GM19193 (cell line): ENCODE measurements at regions not wholly inside any gene's neighbourhood (a gene's known extent, or its start where the extent isn't known, plus 50 kb on each side); places are given as distances from the start of the nearest gene placed in this dataset.

ENCODE experiments used
- POLR2A ChIP-seq: IDR thresholded peaks from 4 replicates; pipeline ENCODE4 v1.6.1; 2011; ENCODE audit not compliant: insufficient read depth, insufficient read length; ENCODE audit errors: extremely low read depth

DNA sequence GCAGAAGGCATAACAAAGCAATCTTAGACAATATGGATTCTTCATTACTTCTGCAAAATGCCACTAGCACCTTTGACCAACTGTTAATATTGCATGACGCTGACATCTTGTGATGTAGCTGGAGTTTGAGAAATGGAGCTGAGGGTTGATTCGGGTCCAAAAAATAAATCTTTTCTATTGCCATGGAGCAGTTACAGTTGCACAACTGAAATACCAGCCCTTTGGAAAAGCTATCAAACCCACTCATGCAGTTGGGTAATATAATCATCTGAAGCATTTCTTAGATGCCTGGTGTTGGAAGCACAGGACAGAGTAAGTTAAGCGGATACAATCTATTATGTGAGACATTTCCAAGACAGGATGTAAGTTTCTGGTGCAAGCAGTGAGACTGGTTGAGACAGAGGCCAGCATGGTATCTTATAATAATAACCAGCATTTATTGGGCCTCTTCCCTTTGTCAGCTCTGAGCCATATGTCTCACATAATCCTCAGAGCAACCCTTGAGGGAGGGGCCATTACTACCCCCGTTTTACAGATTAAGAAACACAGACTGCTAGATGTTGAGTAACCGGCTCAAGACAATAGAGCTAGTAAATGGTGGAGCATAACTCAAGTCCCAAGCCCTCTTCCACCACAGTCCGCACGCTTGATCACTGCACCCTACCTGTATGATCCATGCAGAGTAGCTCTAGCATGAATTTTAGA lies 74.9 kb upstream of the CAPRIN1 start:
- no peak for TF ChIP-seq POLR2A

- no peak for TF ChIP-seq POLR2A
Observed at GRCh38 chr11:33974804-33975203, 76.7 kb upstream of the CAPRIN1 start.

GRCh38 chr11:33970984-33971466 lies 79.1 kb upstream of the LMO2 start:
- no peak for TF ChIP-seq POLR2A

DNA sequence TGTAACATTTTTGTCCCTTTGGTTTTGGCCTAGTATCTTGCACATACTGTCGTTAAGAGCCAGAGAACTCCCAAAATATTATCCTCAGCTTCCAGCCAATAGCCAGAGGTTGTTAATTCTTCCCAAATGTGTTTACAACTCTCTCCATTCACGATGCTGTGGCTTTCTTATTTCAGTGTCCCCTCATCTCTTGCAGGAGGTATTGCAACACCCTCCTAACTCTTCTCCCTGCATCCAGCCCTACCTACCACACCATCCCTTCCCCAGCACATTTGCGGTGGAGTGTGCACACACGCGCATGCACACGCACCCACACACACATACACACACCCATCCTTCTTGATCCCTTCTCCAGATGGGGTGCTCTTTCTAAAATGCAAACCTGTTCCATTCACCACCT lies 75.6 kb upstream of the LMO2 start:
- TF ChIP-seq POLR2A: no peak

- no peak for TF ChIP-seq POLR2A
Observed at GRCh38 chr11:33965032-33965431, 73.2 kb upstream of the LMO2 start.

- TF ChIP-seq POLR2A: no peak
Observed at GRCh38 chr11:33959855-33960400, 68.1 kb upstream of the LMO2 start.

GRCh38 chr11:33957304-33957917 lies 65.5 kb upstream of the LMO2 start:
- TF ChIP-seq POLR2A: no peak

DNA sequence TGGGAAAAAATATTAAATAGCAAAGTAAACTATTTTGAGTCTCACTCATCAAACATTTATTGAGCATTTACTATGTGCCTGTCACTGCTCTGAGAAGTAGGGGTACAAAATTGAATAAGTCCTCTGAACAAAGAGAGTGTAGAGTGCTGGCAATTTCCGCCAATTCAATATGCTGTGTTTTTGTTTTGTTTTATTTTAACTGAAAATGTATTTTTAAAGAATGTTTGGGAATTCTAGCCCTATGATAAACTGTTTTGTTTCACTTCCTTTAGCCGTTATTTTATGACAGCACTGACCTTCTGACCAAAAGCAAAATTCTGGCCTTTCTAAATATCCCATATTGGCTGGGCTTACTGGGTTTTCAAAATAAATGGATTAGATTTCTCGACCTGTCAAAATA lies 64.7 kb upstream of the LMO2 start:
- no peak for TF ChIP-seq POLR2A

GRCh38 chr11:33953289-33953688 lies 61.4 kb upstream of the LMO2 start:
- TF ChIP-seq POLR2A: no peak

GRCh38 chr11:33952805-33953204 lies 60.9 kb upstream of the LMO2 start:
- no peak for TF ChIP-seq POLR2A

DNA sequence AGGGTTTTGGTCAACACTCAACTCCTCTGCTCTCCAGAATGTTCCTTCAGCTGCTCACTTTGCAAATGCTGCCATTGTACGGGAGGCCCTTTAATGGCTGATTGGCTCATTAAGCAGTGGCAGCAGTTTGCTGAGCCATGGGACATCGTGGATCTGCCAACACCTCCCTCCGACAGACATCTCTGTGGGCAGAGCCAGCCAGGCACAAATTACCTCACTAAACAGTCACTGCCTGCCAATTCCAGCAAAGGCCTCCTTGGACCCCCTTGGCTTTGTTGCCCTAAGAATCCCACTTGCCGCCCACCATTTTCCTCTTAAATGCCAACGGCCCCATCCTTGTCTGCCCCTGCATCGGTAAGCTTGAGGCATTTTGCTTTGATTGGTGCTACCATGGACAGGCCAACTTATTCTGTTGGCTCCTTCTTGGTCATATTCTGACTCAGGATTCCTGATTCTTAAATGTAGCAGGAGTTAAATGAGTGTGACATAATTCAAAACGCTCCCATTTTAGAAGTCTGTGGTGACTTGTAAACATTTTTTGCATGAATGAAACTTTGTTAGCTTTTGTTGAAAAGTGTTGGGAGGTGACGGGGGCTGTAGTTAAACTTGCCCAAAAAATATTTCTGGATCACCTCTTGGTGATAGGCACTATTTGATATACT lies 57.5 kb upstream of the LMO2 start:
- TF ChIP-seq POLR2A: no peak

GRCh38 chr11:33948494-33948893 lies 56.6 kb upstream of the LMO2 start:
- no peak for TF ChIP-seq POLR2A

GRCh38 chr11:33946930-33947329 lies 55.1 kb upstream of the LMO2 start:
- TF ChIP-seq POLR2A: no peak

DNA sequence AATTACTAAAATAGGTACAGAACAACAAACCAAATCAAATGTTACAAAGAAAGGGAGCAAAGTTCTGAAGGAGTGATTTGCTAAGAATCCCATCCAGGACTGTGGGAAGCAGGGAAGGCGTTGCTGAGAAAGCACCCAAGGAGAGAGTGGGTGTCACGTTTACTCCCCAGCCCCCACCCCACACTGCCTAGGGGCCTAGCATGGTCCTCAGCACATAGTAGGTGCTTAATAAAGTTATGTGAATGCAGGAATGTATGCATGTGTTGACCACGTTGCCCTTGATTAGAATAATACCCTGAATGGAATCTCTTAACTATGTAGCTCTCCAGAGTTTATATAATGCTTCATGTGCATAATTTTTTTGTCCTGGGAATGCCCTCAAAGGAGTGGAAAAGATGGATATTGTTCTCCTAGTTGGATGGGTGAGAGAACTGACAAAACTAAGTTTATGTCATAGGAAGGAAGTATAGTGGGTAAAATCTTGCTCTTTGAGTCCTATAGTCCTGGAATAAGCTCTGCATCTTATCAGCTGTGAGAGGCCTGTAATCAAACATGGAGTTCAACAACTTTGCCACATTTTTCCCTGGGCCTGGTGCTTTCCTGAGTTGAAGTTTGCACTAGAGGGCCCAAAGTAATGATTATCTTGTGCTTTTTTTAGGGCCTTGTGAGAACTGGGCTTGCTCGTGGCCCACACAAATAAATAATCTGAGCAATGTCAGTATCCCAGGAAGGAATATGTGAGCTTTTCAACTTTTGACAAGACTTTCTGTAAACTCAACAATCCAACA lies 53.8 kb upstream of the LMO2 start:
- TF ChIP-seq POLR2A: no peak
